Keratinocyte (primary cell): ENCODE measurements at regions not wholly inside any gene's neighbourhood (a gene's known extent, or its start where the extent isn't known, plus 50 kb on each side); places are given as distances from the start of the nearest gene placed in this dataset.

Experiments
- DNase-seq: peaks from one replicate; pipeline ENCODE4 v3.0.0-alpha.2; 2011; ENCODE audit warnings: low read depth, missing footprints, low spot score
- FAIRE-seq: peaks from 2 replicates; lab custom pipeline; 2011; peaks lifted over from hg19 to GRCh38; lab: Jason Lieb, UNC
- H2AFZ ChIP-seq: 2 replicates; pipeline ENCODE4 v1.6.0; 2012; ENCODE audit warnings: low read length, control low read depth, inconsistent platforms; ENCODE audit not compliant: control insufficient read depth
- H3K27ac ChIP-seq: 2 replicates; pipeline ENCODE4 v1.5.1; 2011; ENCODE audit warnings: low read length; ENCODE audit not compliant: control insufficient read depth, insufficient read depth
- H3K27me3 ChIP-seq: 3 replicates; pipeline ENCODE4 v1.6.0; 2011; ENCODE audit warnings: low read length; ENCODE audit not compliant: control insufficient read depth, insufficient read depth; ENCODE audit errors: extremely low read depth
- H3K36me3 ChIP-seq, 2 experiments: 2 replicates in 1 of 2; 3 replicates in 1 of 2; pipeline ENCODE4 v1.5.1; 2011; ENCODE audit warnings: low read length in 2 of 2, mild to moderate bottlenecking in 1 of 2; ENCODE audit not compliant: control insufficient read depth in 2 of 2, insufficient read depth in 2 of 2; ENCODE audit errors: extremely low read depth in 1 of 2
- H3K4me1 ChIP-seq: 3 replicates; pipeline ENCODE4 v1.5.1; 2011; ENCODE audit warnings: low read length; ENCODE audit not compliant: control insufficient read depth, insufficient read depth; ENCODE audit errors: extremely low read depth
- H3K4me2 ChIP-seq: 3 replicates; pipeline ENCODE4 v1.6.0; 2011; ENCODE audit warnings: low read depth, low read length; ENCODE audit not compliant: control insufficient read depth, insufficient read depth; ENCODE audit errors: extremely low read depth
- H3K4me3 ChIP-seq, 3 experiments: fragments of 200-600 bp in 1 of 3; sonication (generic) in 1 of 3; 2 replicates in 2 of 3; 3 replicates in 1 of 3; pipeline ENCODE4 v1.5.1; 2011 to 2016; ENCODE audit warnings: low read length in 3 of 3, mild to moderate bottlenecking in 3 of 3, control low read depth in 2 of 3, inconsistent platforms in 1 of 3, low read depth in 1 of 3, mixed read lengths in 1 of 3, mixed run types in 1 of 3, moderate library complexity in 1 of 3; ENCODE audit not compliant: control insufficient read depth in 2 of 3, insufficient read depth in 2 of 3; ENCODE audit errors: extremely low read depth in 1 of 3
- H3K79me2 ChIP-seq: 2 replicates; pipeline ENCODE4 v1.6.0; 2012; ENCODE audit warnings: low read length; ENCODE audit not compliant: control insufficient read depth, insufficient read depth
- H3K9ac ChIP-seq: 3 replicates; pipeline ENCODE4 v1.6.0; 2011; ENCODE audit warnings: low read length; ENCODE audit not compliant: control insufficient read depth, insufficient read depth; ENCODE audit errors: extremely low read depth
- H3K9me1 ChIP-seq: 3 replicates; pipeline ENCODE4 v1.6.0; 2011; ENCODE audit warnings: low read length; ENCODE audit not compliant: control insufficient read depth, insufficient read depth; ENCODE audit errors: extremely low read depth
- H3K9me3 ChIP-seq: 2 replicates; pipeline ENCODE4 v1.5.1; 2012; ENCODE audit warnings: low read depth, low read length; ENCODE audit not compliant: control insufficient read depth
- H4K20me1 ChIP-seq: 3 replicates; pipeline ENCODE4 v1.6.0; 2011; ENCODE audit warnings: low read length; ENCODE audit not compliant: control insufficient read depth, insufficient read depth; ENCODE audit errors: extremely low read depth
- CTCF ChIP-seq, 3 experiments: IDR thresholded peaks in 1 of 3; conservative IDR thresholded peaks in 1 of 3; optimal IDR thresholded peaks in 1 of 3; 2 replicates in 2 of 3; 3 replicates in 1 of 3; pipeline versions ENCODE3 to v1.5.1; 2011; ENCODE audit warnings: low read length in 3 of 3, mild to moderate bottlenecking in 3 of 3, moderate library complexity in 2 of 3, control low read depth in 1 of 3, inconsistent platforms in 1 of 3; ENCODE audit not compliant: insufficient read depth in 2 of 3; ENCODE audit errors: extremely low read depth in 1 of 3
- EZH2 ChIP-seq: IDR thresholded peaks from one replicate; pipeline ENCODE4 v1.6.1; 2012; ENCODE audit warnings: inconsistent platforms, mild to moderate bottlenecking, low read length, moderate library complexity
- dilution Hi-C: fragments of 300-500 bp; cut with MboI; formaldehyde crosslinking; loops from one replicate; pipeline ENCODE4 v1.7.0; 2020; ENCODE audit warnings: low sequenced_read_pairs; ENCODE audit not compliant: extremely low pct_ligation_motif_present

DNA sequence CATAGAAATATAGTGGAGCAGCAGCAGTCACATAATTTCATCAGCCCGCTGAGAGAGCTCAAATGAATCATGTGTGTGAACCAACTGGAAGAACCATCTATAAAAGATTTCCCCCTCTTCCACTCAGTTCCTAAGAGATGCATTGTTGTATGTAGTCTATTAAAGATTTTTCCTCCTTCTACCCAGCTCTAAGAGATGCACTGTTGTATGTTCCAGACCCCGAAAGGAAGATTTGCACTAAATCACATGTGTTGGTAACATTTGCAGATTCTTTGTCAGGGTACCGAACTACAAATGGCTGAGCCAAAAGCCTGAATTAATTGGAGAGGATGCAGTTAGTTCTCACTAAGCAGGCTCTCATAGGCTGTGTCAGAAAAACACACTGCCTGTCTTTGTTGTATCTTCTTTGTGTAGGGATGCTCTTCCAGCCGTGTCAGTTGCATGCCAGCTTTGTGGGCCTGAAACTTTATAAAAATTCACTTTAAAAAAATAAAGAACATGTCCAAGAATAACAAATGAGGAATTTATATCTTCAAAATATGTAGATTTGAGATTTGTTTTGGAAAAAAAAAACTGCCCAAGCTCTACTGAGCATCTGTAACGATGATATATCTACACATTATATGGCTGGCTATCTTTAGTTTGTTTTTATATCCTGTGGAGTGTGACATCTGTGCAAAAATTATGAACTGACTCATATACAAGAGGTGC, 223.1 kb downstream of the MZT1 start:
- no peaks in the 10 kb centered on the region for H4K20me1 ChIP-seq
- H3K9me1 ChIP-seq, result no peaks in the 10 kb centered on the region
- no peak overlapping the region for H3K4me3 ChIP-seq
- FAIRE-seq (no peak), DNase-seq (no peak)
- H3K79me2 ChIP-seq, result no peaks in the 10 kb centered on the region
- H3K36me3 ChIP-seq, result no peaks in the 10 kb centered on the region
- H3K4me2 ChIP-seq, result no peak overlapping the region
- no peak overlapping the region for H3K9ac ChIP-seq
- H3K27ac ChIP-seq, result no peak overlapping the region
- no peak overlapping the region for H2AFZ ChIP-seq
- no peaks in the 10 kb centered on the region for H3K4me1 ChIP-seq
- TF ChIP-seq CTCF (optimal IDR thresholded peaks at IDR 0.05 in 1 of 3, IDR thresholded peaks at IDR 0.05 in 1 of 3, conservative IDR thresholded peaks at IDR 0.05 in 1 of 3; ENCODE audit: extremely low read depth in 1 of 3, insufficient read depth in 2 of 3, low read length in 3 of 3), result no peak
- no peak for TF ChIP-seq EZH2
- no peaks in the 10 kb centered on the region for H3K27me3 ChIP-seq
- dilution Hi-C loops, result no loop called here
- H3K9me3 ChIP-seq, result no peaks in the 10 kb centered on the region

DNA sequence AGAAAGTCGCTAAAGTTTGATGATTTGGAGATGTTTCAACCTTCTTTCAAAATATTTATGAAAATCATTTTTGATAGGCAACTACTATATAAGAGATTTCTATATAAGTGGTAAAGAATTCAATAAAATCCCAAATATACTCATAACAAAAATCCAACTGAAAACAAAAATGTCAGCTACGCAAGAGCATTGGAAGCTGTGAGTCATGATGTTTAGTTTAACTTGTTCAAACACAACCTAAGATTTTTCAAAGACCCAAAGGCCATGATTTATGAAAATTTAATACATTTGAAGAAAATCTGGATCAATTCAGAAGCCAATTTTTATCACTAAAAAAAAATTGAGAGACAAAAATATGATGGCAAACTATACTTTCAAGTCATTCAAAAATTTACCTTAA, 226.6 kb downstream of the MZT1 start:
- Histone ChIP-seq H3K9me1 (no peaks in the 10 kb centered on the region), H3K4me1 (no peaks in the 10 kb centered on the region), H2AFZ (no peak overlapping the region), H4K20me1 (no peaks in the 10 kb centered on the region), H3K27me3 (no peaks in the 10 kb centered on the region), H3K36me3 (no peaks in the 10 kb centered on the region), H3K4me2 (no peak overlapping the region), H3K27ac (no peak overlapping the region), H3K79me2 (no peaks in the 10 kb centered on the region), H3K4me3 (no peak overlapping the region), H3K9ac (no peak overlapping the region), H3K9me3 (no peaks in the 10 kb centered on the region)
- FAIRE-seq, result no peak
- TF ChIP-seq EZH2, result no peak
- TF ChIP-seq CTCF (optimal IDR thresholded peaks at IDR 0.05 in 1 of 3, IDR thresholded peaks at IDR 0.05 in 1 of 3, conservative IDR thresholded peaks at IDR 0.05 in 1 of 3; ENCODE audit: extremely low read depth in 1 of 3, insufficient read depth in 2 of 3, low read length in 3 of 3), result no peak
- dilution Hi-C loops, result no loop called here
- DNase-seq, result no peak
